DMS114 treated with DMSO at 0.1 percent for 48 hours (cell line): ENCODE measurements at regions not wholly inside any gene's neighbourhood (a gene's known extent, or its start where the extent isn't known, plus 50 kb on each side); places are given as distances from the start of the nearest gene placed in this dataset.
"Not testable (repeated sequence)": the region's sequence is repeated elsewhere in the genome, so short reads cannot be mapped to it uniquely, and the experiment has no call there.

Experiments
- DNase-seq: peaks from one replicate; lab custom pipeline; 2025; ENCODE audit not compliant: unreplicated experiment; lab: John Stamatoyannopoulos, UW

GRCh38 chr9:89695441-89695891 is 90.7 kb downstream of the GADD45G start:
- DNase-seq: no peak

GRCh38 chr9:89695979-89696378 is 91.2 kb downstream of the GADD45G start:
- not testable (repeated sequence) for DNase-seq

GRCh38 chr9:89696780-89697179 is 92.0 kb downstream of the GADD45G start:
- no peak for DNase-seq

- DNase-seq: no peak
Measured at GRCh38 chr9:89697553-89697952, 92.7 kb downstream of the GADD45G start.

GRCh38 chr9:89698411-89699005 is 93.7 kb downstream of the GADD45G start:
- DNase-seq: no peak

- DNase-seq: no peak
Measured at GRCh38 chr9:89699646-89700045, 94.8 kb downstream of the GADD45G start.

GRCh38 chr9:89701221-89701798 is 96.5 kb downstream of the GADD45G start:
- no peak for DNase-seq

- no peak for DNase-seq
Measured at GRCh38 chr9:89702401-89702800, 97.6 kb downstream of the GADD45G start.

- no peak for DNase-seq
Measured at GRCh38 chr9:89705651-89706050, 100.8 kb downstream of the GADD45G start.

GRCh38 chr9:89706086-89706485 is 101.3 kb downstream of the GADD45G start:
- no peak for DNase-seq

- DNase-seq: no peak
Measured at GRCh38 chr9:89706731-89707191, 101.9 kb downstream of the GADD45G start.

- DNase-seq: no peak
Measured at GRCh38 chr9:89710697-89711096, 105.9 kb downstream of the GADD45G start.

GRCh38 chr9:89711866-89712265 is 107.1 kb downstream of the GADD45G start:
- DNase-seq: no peak

GRCh38 chr9:89712283-89712682 is 107.5 kb downstream of the GADD45G start:
- DNase-seq: no peak

- DNase-seq: no peak
Measured at GRCh38 chr9:89714321-89714720, 109.5 kb downstream of the GADD45G start.

- no peak for DNase-seq
Measured at GRCh38 chr9:89715318-89715858, 110.6 kb downstream of the GADD45G start.

GRCh38 chr9:89715881-89716280 is 111.1 kb downstream of the GADD45G start:
- DNase-seq: no peak

- DNase-seq: no peak
Measured at GRCh38 chr9:89716559-89716958, 111.7 kb downstream of the GADD45G start.

GRCh38 chr9:89718176-89718575 is 113.4 kb downstream of the GADD45G start:
- no peak for DNase-seq

- DNase-seq: no peak
Measured at GRCh38 chr9:89718651-89719050, 113.8 kb downstream of the GADD45G start.

- DNase-seq: no peak
Measured at GRCh38 chr9:89719202-89719601, 114.4 kb downstream of the GADD45G start.

GRCh38 chr9:89720696-89721175 is 115.9 kb downstream of the GADD45G start:
- no peak for DNase-seq
